ENCODE measurements at regions not wholly inside any gene's neighbourhood (a gene's known extent, or its start where the extent isn't known, plus 50 kb on each side); places are given as distances from the start of the nearest gene placed in this dataset.

DNA sequence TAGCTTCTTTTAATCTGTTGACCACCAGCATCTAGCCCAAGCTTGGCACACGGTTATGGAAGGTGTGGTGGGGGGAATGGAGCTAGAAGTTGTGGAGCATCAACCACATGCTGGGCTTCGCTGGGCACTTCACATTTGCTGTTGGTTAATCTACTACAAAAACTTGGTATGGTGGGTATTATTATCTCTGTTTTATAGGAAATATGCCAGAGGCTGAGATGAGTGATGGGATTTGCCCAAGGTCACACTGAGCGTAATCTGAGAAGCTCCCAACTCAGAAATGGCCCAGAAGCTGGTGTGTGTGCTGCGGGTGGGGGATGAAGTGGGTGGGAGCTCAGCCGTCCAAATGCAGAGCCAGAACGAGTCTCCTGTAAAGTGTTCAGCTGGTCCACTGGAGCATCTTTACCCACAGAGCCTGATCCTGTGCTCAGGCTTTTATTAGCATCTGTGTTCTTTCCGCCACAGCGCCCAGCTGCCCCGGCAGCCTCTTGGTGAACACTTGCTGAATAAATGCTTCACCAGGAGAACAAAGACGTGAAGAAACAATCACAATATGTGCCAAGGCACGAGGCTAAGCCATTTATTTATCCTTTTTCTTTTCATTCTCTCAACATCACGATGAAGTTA, 98.6 kb upstream of the JUN start:
- H3K9me3 ChIP-seq (ENCODE audit: control insufficient read depth, low read depth, low read length), result no peaks in the 10 kb centered on the region
- H3K4me2 ChIP-seq (ENCODE audit: control insufficient read depth, extremely low read depth, insufficient read depth, low read depth, low read length), result no peak overlapping the region
- no peaks in the 10 kb centered on the region for H3K9me1 ChIP-seq (ENCODE audit: control insufficient read depth, extremely low read depth, insufficient read depth, low read length)
- peak overlapping the region; percentile 82 for H3K27ac ChIP-seq (ENCODE audit: control insufficient read depth, insufficient read depth, low read length)
- H3K27me3 ChIP-seq (ENCODE audit: control insufficient read depth, extremely low read depth, insufficient read depth, low read length), result no peaks in the 10 kb centered on the region
- no peak overlapping the region for H3K4me3 ChIP-seq (ENCODE audit: control insufficient read depth in 2 of 3, extremely low read depth in 1 of 3, insufficient read depth in 2 of 3, low read depth in 1 of 3, low read length in 3 of 3)
- no peak overlapping the region for H2AFZ ChIP-seq (ENCODE audit: control insufficient read depth, low read length)
- H3K36me3 ChIP-seq (ENCODE audit: control insufficient read depth in 2 of 2, extremely low read depth in 1 of 2, insufficient read depth in 2 of 2, low read length in 2 of 2), result no peaks in the 10 kb centered on the region
- dilution Hi-C loops (cut with MboI; ENCODE audit: extremely low pct_ligation_motif_present, low sequenced_read_pairs), result no loop called here
- no peaks in the 10 kb centered on the region for H4K20me1 ChIP-seq (ENCODE audit: control insufficient read depth, extremely low read depth, insufficient read depth, low read length)
- DNase-seq (ENCODE audit: low read depth, low spot score) (no peak), FAIRE-seq (no peak)
- no peaks in the 10 kb centered on the region for H3K79me2 ChIP-seq (ENCODE audit: control insufficient read depth, insufficient read depth, low read length)
- no peak overlapping the region for H3K9ac ChIP-seq (ENCODE audit: control insufficient read depth, extremely low read depth, insufficient read depth, low read length)
- TF ChIP-seq, protein P1, sequence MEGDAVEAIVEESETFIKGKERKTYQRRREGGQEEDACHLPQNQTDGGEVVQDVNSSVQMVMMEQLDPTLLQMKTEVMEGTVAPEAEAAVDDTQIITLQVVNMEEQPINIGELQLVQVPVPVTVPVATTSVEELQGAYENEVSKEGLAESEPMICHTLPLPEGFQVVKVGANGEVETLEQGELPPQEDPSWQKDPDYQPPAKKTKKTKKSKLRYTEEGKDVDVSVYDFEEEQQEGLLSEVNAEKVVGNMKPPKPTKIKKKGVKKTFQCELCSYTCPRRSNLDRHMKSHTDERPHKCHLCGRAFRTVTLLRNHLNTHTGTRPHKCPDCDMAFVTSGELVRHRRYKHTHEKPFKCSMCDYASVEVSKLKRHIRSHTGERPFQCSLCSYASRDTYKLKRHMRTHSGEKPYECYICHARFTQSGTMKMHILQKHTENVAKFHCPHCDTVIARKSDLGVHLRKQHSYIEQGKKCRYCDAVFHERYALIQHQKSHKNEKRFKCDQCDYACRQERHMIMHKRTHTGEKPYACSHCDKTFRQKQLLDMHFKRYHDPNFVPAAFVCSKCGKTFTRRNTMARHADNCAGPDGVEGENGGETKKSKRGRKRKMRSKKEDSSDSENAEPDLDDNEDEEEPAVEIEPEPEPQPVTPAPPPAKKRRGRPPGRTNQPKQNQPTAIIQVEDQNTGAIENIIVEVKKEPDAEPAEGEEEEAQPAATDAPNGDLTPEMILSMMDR (optimal IDR thresholded peaks at IDR 0.05 in 1 of 3, IDR thresholded peaks at IDR 0.05 in 1 of 3, conservative IDR thresholded peaks at IDR 0.05 in 1 of 3; ENCODE audit: extremely low read depth in 1 of 3, insufficient read depth in 2 of 3, low read length in 3 of 3), result no peak
- no peak for TF ChIP-seq EZH2 (IDR thresholded peaks at IDR 0.05; ENCODE audit: low read length)
- peaks cover 30% of the 10 kb centered on the region for H3K4me1 ChIP-seq (ENCODE audit: control insufficient read depth, extremely low read depth, insufficient read depth, low read length)

DNA sequence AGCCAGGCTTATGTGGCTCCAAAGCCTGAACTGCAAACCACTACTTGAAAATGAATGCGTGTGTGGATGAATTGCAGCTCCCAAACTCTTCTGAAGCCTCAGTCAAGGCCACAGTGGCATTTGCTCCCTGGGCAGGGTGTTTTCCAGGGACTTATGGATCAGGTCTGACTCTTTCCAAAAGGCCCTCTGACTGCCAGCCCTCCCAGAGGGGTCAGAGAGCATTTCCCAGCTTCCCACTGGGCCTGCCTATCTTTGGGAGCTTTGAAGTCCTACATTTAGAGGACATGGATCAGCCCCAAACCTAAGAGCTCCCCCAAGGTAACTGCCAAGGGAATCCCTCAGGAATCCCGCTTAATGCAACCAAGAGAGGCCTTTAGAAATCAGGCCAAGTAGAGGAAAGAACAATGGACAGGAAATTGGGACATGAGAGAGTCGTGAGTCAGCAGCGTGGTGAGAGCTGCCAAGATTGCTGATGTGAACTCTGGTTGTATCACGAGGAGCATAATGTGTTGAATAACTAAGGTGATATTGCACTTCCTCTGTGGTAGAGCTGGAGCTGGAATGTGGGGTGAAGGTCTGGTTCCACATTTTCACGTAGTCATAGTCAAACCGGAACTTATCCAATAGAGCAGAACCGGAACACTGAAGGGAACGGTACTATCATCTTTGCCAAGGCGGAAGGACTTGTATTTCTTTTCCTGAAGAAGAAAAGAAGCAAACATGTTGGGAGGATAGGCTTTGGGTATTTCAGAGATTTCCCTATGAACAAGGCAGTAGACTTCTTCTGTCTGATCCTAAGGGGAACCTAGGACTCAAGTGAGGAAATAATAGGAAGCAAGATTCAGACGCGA, 99.4 kb upstream of the JUN start:
- peak; percentile 92 for DNase-seq (ENCODE audit: low read depth, low spot score)
- TF ChIP-seq EZH2 (IDR thresholded peaks at IDR 0.05; ENCODE audit: low read length), result no peak
- TF ChIP-seq, protein P1 (optimal IDR thresholded peaks at IDR 0.05 in 1 of 3, IDR thresholded peaks at IDR 0.05 in 1 of 3, conservative IDR thresholded peaks at IDR 0.05 in 1 of 3; ENCODE audit: extremely low read depth in 1 of 3, insufficient read depth in 2 of 3, low read length in 3 of 3), result no peak
- dilution Hi-C loops (cut with MboI; ENCODE audit: extremely low pct_ligation_motif_present, low sequenced_read_pairs), result no loop called here
- no peaks in the 10 kb centered on the region for H3K9me3 ChIP-seq (ENCODE audit: control insufficient read depth, low read depth, low read length)
- no peaks in the 10 kb centered on the region for H3K27me3 ChIP-seq (ENCODE audit: control insufficient read depth, extremely low read depth, insufficient read depth, low read length)
- FAIRE-seq, result peak; percentile 97
- peak overlapping the region; percentile 5 for H2AFZ ChIP-seq (ENCODE audit: control insufficient read depth, low read length)
- no peaks in the 10 kb centered on the region for H4K20me1 ChIP-seq (ENCODE audit: control insufficient read depth, extremely low read depth, insufficient read depth, low read length)
- no peaks in the 10 kb centered on the region for H3K36me3 ChIP-seq (ENCODE audit: control insufficient read depth in 2 of 2, extremely low read depth in 1 of 2, insufficient read depth in 2 of 2, low read length in 2 of 2)
- peak overlapping the region; percentile 50 for H3K9ac ChIP-seq (ENCODE audit: control insufficient read depth, extremely low read depth, insufficient read depth, low read length)
- peak overlapping the region; percentile 44 for H3K4me2 ChIP-seq (ENCODE audit: control insufficient read depth, extremely low read depth, insufficient read depth, low read depth, low read length)
- H3K4me3 ChIP-seq (ENCODE audit: control insufficient read depth in 2 of 3, extremely low read depth in 1 of 3, insufficient read depth in 2 of 3, low read depth in 1 of 3, low read length in 3 of 3), result no peak overlapping the region
- H3K4me1 ChIP-seq (ENCODE audit: control insufficient read depth, extremely low read depth, insufficient read depth, low read length), result peaks cover 30% of the 10 kb centered on the region
- no peaks in the 10 kb centered on the region for H3K79me2 ChIP-seq (ENCODE audit: control insufficient read depth, insufficient read depth, low read length)
- H3K27ac ChIP-seq (ENCODE audit: control insufficient read depth, insufficient read depth, low read length), result peak overlapping the region; percentile 82
- H3K9me1 ChIP-seq (ENCODE audit: control insufficient read depth, extremely low read depth, insufficient read depth, low read length), result no peaks in the 10 kb centered on the region
